GM12872 (cell line): ENCODE measurements at regions not wholly inside any gene's neighbourhood (a gene's known extent, or its start where the extent isn't known, plus 50 kb on each side); places are given as distances from the start of the nearest gene placed in this dataset.

ENCODE experiments used
- TF ChIP-seq, protein P1 (sequence below): IDR thresholded peaks from 3 replicates; pipeline ENCODE4 v1.5.1; 2011; ENCODE audit warnings: low read depth, mild to moderate bottlenecking, low read length, moderate library complexity; ENCODE audit not compliant: insufficient read depth

DNA sequence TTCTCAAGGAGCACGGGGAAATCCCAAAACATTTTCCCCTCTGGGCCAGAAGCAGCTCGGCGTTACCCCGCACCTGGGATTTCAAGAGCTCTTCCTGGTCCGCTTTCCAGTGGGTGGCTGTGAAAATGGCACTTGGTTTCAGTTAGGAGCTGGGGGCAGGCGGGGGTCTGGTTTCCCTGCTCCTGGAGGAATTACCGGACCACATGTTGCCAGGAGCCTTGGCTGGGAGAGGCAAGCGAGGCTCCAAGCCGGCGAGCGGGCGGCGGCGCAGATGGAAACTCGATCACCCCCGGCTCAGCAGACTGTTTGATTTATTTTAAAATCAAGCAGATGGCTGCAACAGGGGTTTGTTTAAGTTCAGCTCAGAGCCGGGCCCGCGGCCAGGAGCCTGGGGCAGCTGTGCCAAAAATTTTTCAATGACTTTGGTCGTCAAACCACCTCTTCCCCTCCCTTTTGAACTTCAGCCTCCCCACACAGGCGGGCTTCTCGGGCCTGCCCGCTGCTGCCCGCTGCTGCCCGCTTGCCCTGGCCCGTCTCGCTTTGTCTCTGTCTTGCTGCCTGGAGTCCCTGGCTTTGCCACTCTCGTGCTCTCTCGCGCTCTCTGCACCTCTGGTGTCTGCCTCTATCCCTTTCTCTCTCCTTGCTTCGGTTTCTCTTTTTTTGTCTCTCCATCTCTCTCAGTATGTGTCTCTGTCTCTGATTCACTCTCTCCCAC lies 108.0 kb upstream of the CIBAR2 start:
- TF ChIP-seq, protein P1, sequence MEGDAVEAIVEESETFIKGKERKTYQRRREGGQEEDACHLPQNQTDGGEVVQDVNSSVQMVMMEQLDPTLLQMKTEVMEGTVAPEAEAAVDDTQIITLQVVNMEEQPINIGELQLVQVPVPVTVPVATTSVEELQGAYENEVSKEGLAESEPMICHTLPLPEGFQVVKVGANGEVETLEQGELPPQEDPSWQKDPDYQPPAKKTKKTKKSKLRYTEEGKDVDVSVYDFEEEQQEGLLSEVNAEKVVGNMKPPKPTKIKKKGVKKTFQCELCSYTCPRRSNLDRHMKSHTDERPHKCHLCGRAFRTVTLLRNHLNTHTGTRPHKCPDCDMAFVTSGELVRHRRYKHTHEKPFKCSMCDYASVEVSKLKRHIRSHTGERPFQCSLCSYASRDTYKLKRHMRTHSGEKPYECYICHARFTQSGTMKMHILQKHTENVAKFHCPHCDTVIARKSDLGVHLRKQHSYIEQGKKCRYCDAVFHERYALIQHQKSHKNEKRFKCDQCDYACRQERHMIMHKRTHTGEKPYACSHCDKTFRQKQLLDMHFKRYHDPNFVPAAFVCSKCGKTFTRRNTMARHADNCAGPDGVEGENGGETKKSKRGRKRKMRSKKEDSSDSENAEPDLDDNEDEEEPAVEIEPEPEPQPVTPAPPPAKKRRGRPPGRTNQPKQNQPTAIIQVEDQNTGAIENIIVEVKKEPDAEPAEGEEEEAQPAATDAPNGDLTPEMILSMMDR, result no peak

DNA sequence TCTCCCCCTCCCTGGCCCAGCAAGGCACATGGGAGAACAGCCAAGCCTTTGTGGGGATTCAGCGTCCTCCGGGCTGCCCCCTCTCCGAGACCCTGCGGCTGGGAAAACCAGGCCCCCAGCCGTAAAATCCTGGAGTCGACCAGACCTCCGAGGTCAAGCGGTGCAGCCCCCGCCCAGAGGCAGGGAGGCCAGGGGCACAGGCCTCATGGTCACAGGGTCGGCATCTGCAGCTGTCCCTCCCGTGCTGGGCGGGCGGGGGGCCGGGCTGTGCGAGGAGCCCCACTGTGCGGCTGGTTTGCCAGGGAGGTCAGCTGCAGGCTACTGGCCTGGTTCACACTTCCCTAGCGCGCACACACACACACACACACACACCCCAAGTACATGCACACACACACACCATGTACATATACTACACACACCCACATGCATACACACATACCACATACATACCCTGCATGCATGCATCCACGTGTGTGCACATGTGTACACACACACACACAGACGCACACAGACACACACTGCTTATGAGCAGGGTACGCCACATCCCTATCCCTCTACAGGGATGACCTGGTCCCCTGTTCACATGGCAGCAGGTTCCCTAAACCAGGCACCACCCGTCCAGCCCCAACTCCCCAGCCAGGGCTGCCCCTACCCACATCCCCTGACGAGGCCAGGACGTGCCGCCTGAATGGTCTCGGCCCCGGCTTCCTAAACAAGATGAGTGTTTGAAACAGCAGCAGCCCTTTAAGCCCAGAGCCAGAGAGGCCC lies 108.9 kb upstream of the CIBAR2 start:
- TF ChIP-seq, protein P1, result no peak

DNA sequence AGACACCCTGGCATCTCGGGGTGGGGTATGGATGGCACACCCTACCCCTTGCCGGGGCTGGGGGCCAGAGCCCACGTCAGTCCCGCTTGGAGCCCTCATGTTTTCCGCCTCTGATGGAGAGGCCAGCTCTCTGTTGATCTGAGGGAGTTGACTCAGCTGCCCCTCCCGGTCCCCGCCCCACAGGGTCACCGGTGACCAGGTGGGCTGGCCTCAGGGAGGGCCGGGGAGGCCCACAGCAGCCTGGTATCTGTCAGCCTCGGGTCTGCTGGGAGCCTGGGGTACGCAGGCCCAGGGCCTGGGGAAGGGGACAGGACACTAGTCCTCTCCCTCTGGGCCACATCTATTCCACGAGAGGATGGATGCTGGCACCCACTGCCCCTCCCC lies 109.5 kb upstream of the CIBAR2 start:
- TF ChIP-seq, protein P1, result no peak

DNA sequence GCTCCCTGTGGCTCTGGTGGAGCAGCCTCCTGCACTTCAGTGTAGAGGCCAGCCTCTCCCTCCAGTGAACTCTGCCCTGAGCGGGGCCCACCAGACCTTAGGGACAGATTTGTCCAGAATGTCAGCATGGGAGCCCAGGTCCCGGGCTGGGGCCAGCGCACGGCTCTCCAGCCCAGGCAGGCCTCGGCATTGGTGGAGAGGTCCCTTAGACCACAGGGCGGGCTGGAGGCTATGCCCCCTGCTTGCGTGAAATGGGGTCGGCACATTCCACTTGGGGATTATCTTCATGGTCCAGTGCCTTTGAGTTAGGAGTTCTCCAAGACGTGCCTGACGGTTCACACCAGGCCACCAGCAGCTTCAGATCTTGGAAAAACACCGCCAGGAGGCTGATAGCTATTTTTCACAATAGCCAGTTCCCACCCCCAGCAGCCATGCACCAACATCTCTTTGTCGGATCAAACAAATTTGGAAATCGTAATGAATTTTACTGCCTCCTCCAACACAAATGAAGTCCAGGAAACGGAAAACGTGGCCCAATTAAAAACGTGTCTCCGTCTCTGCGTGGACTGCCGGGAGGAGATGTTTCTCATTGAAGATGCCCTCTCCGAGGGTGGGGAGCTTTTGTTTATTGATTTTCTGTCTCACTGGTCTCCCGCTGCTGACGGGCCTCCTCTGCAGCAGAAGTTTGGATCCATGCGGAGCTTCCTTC lies 110.0 kb upstream of the CIBAR2 start:
- TF ChIP-seq, protein P1, result no peak

DNA sequence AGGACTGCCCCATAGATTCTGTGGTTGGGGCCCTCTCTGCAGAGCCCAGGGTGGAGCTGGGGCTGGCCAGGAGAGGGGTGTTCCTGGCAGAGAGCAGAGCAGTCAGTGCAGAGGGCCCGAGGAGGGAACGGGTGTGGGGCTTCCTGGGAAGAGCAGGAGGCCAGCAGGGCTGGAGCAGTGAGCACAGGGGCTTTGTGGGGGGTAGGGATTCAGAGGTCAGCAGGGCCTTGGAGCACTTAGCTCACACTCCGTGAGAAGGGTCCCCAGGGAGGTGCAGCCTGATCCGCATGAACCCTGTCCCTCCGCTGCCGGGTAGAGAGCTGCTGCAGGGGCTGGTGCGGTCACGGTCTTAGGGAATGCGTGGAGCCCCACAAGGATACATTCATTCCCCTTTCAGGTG lies 113.0 kb upstream of the CIBAR2 start:
- TF ChIP-seq, protein P1, result no peak

DNA sequence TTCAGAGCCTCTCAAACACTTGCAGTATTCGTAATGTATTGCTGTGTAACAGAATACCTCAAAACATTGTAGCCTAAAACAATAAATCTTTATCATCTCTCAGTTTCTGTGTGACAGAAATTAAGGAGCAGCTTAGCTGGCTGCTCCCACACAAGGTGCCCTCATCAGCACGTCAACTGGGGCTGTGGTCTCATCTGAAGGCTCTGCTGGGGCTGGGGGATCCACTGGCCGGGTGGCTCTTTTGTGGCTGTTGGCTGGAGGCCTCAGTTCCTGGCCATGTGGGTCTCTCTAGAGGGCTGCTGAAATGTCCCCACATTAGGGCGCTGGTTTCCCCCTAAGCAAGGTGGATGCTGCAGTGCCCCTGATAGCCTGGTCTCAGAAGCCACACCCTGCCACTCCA lies 113.4 kb upstream of the CIBAR2 start:
- TF ChIP-seq, protein P1, result no peak
